Liver (tissue), 8 donors: ENCODE measurements at regions not wholly inside any gene's neighbourhood (a gene's known extent, or its start where the extent isn't known, plus 50 kb on each side); places are given as distances from the start of the nearest gene placed in this dataset.

Experiments used
- DNase-seq: peaks from one replicate; pipeline ENCODE4 v3.0.0-alpha.2; 2017; ENCODE audit warnings: low spot score
- H3K27ac ChIP-seq, 2 donors: one replicate each; pipeline ENCODE4 v1.7.0; 2013; ENCODE audit warnings: inconsistent platforms in 2 of 2, low read length in 2 of 2, control low read depth in 1 of 2, low read depth in 1 of 2, mild to moderate bottlenecking in 1 of 2
- H3K27me3 ChIP-seq, 4 donors: one replicate each; pipeline versions ENCODE4 v1.6.1 to v1.7.0; 2013; ENCODE audit warnings: low read length in 3 of 4, inconsistent platforms in 1 of 4, mild to moderate bottlenecking in 1 of 4, moderate library complexity in 1 of 4; ENCODE audit not compliant: control insufficient read depth in 4 of 4, insufficient read depth in 4 of 4
- H3K36me3 ChIP-seq, 4 donors: one replicate each; pipeline versions ENCODE4 v1.6.1 to v1.7.0; 2013; ENCODE audit warnings: low read length in 3 of 4, mild to moderate bottlenecking in 3 of 4, low read depth in 1 of 4, moderate library complexity in 1 of 4; ENCODE audit not compliant: control insufficient read depth in 4 of 4, insufficient read depth in 3 of 4
- H3K4me1 ChIP-seq, 4 donors: one replicate each; pipeline versions ENCODE4 v1.6.1 to v1.7.0; 2013; ENCODE audit warnings: low read length in 3 of 4, mild to moderate bottlenecking in 3 of 4, moderate library complexity in 1 of 4; ENCODE audit not compliant: control insufficient read depth in 4 of 4, insufficient read depth in 4 of 4
- H3K4me3 ChIP-seq, 3 donors: one replicate each; pipeline versions ENCODE4 v1.6.1 to v1.7.0; 2013; ENCODE audit warnings: low read length in 3 of 3, control low read depth in 1 of 3, low read depth in 1 of 3, mild to moderate bottlenecking in 1 of 3
- H3K9ac ChIP-seq, 2 donors: one replicate each; pipeline ENCODE4 v1.7.0; 2013; ENCODE audit warnings: low read length in 2 of 2, mild to moderate bottlenecking in 2 of 2, moderate library complexity in 2 of 2, control low read depth in 1 of 2, low read depth in 1 of 2
- H3K9me3 ChIP-seq, 4 donors: one replicate each; pipeline versions ENCODE4 v1.6.1 to v1.7.0; 2013; ENCODE audit warnings: low read length in 3 of 4; ENCODE audit not compliant: control insufficient read depth in 4 of 4
- EGR1 ChIP-seq, 2 donors: IDR thresholded peaks; 2 replicates each; pipeline ENCODE4 v1.6.1; 2016 to 2018; ENCODE audit warnings: antibody characterized with exemption in 2 of 2, low read depth in 2 of 2
- FOXA1 ChIP-seq: IDR thresholded peaks from 2 replicates; pipeline ENCODE4 v1.6.1; 2016; ENCODE audit warnings: antibody characterized with exemption
- FOXA2 ChIP-seq: IDR thresholded peaks from 2 replicates; pipeline ENCODE4 v1.6.1; 2016; ENCODE audit warnings: antibody characterized with exemption
- GABPA ChIP-seq, 2 donors: IDR thresholded peaks in 1 of 2; conservative IDR thresholded peaks in 1 of 2; 2 replicates each; pipeline ENCODE4 v1.6.1; 2016; ENCODE audit warnings: antibody characterized with exemption in 2 of 2, mild to moderate bottlenecking in 1 of 2, moderate library complexity in 1 of 2
- HNF4A ChIP-seq, 2 donors: conservative IDR thresholded peaks; 2 replicates each; pipeline ENCODE4 v1.6.1; 2016; ENCODE audit warnings: antibody characterized with exemption in 2 of 2, mild to moderate bottlenecking in 2 of 2
- HNF4G ChIP-seq: IDR thresholded peaks from 2 replicates; pipeline ENCODE4 v1.6.1; 2016; ENCODE audit warnings: antibody characterized with exemption
- JUND ChIP-seq, 2 donors: IDR thresholded peaks; 2 replicates each; pipeline ENCODE4 v1.6.1; 2016; ENCODE audit warnings: antibody characterized with exemption in 2 of 2
- NR2F2 ChIP-seq: IDR thresholded peaks from 2 replicates; pipeline ENCODE4 v1.6.1; 2016; ENCODE audit warnings: antibody characterized with exemption
- RAD21 ChIP-seq, 2 donors: IDR thresholded peaks; 2 replicates each; pipeline ENCODE4 v1.6.1; 2016; ENCODE audit warnings: antibody characterized with exemption in 2 of 2, mild to moderate bottlenecking in 2 of 2
- RXRA ChIP-seq, 2 donors: IDR thresholded peaks; 2 replicates each; pipeline ENCODE4 v1.6.1; 2017 to 2018; ENCODE audit warnings: antibody characterized with exemption in 2 of 2, mild to moderate bottlenecking in 1 of 2
- SP1 ChIP-seq: IDR thresholded peaks from 2 replicates; pipeline ENCODE4 v1.6.1; 2018; ENCODE audit warnings: antibody characterized with exemption, mild to moderate bottlenecking
- TAF1 ChIP-seq: conservative IDR thresholded peaks from 2 replicates; pipeline ENCODE4 v1.6.1; 2016; ENCODE audit warnings: antibody characterized with exemption, mild to moderate bottlenecking
- YY1 ChIP-seq: IDR thresholded peaks from 2 replicates; pipeline ENCODE4 v1.6.1; 2016; ENCODE audit warnings: antibody characterized with exemption, mild to moderate bottlenecking
- WGBS: extraction: QIAGEN DNeasy Blood & Tissue Kit; methylation state at CpG from one replicate; pipeline ENCODE4 v1.1.7; 2013; 5-methylcytosine and 5-hydroxymethylcytosine counted together
- TF ChIP-seq, protein P1 (sequence below): IDR thresholded peaks from 2 replicates; pipeline ENCODE4 v1.6.1; 2016; ENCODE audit warnings: antibody characterized with exemption
- TF ChIP-seq, protein P2 (sequence below): IDR thresholded peaks from 2 replicates; pipeline ENCODE4 v1.6.1; 2016; ENCODE audit warnings: antibody characterized with exemption
- TF ChIP-seq, protein P3 (sequence below): IDR thresholded peaks from 2 replicates; pipeline ENCODE4 v1.6.1; 2016; ENCODE audit warnings: antibody characterized with exemption
- TF ChIP-seq, protein P4 (sequence below): IDR thresholded peaks from 2 replicates; pipeline ENCODE4 v1.6.1; 2016; ENCODE audit warnings: antibody characterized with exemption, mild to moderate bottlenecking
- TF ChIP-seq, protein P5 (sequence below): fragments of 150-350 bp; IDR thresholded peaks from 2 replicates; pipeline ENCODE4 v1.5.1; 2017; ENCODE audit warnings: improper control_type of control experiment, low read depth, low read length; ENCODE audit not compliant: missing input control
- donor health status: healthy.
- donor health status: healthy.
- donor health status: healthy.
- donor health status: healthy.
- donor health status: healthy.

DNA sequence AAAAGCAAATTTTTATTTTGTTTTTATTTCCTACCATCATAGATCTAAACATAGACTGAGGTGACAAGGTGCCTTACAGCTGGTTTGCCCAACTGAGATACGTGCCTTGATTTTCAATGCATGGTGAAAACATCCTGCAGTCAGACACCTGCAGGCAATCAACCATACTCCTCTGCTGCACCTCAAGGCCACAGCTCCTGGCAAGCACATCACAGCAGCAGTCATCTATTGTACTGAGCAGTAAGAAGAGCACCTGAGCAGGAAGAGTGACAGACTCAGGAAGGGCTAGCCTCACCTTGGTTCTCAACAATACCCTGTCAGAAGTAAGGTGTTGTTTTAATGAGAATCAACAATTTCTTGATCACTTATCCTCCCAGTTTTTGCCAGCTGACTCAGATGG is 1206.8 kb upstream of the NRXN1 start:
- TF ChIP-seq RAD21 (IDR thresholded peaks at IDR 0.05) = no peak
- TF ChIP-seq JUND (IDR thresholded peaks at IDR 0.05) = no peak
- no peak for TF ChIP-seq GABPA (IDR thresholded peaks at IDR 0.05 in 1 of 2, conservative IDR thresholded peaks at IDR 0.05 in 1 of 2)
- TF ChIP-seq FOXA1 = no peak
- no peak for TF ChIP-seq YY1

DNA sequence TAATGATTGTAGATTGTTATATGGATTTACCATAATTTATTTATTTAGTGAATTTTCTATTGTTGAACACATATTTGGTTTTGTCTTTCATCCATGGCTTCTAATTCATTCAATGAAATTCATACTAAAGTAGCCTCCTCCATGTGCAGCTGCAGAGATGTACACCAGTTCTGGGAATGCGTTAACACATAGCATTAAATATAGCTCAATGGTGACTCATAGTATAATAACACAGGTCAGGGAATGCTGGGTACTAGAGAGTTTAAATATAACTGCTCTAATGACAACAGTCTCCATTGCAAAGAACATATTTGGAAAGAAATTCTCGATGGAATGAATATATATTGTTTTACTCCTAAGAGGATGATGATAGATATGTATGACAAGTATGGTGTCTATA is 1190.2 kb upstream of the NRXN1 start:
- H3K27me3 ChIP-seq = no peaks in the 10 kb centered on the region
- H3K4me3 ChIP-seq = no peak overlapping the region
- H3K9me3 ChIP-seq = no peaks in the 10 kb centered on the region
- 75% methylated on average over 2 of the region's 2 CpGs for WGBS
- H3K36me3 ChIP-seq = no peaks in the 10 kb centered on the region
- H3K27ac ChIP-seq = no peak overlapping the region
- TF ChIP-seq SP1 (no peak), JUND (IDR thresholded peaks at IDR 0.05) (no peak), EGR1 (IDR thresholded peaks at IDR 0.05; ENCODE audit: low read depth in 2 of 2) (no peak), RXRA (IDR thresholded peaks at IDR 0.05) (no peak), TAF1 (no peak), FOXA1 (no peak), RAD21 (IDR thresholded peaks at IDR 0.05) (no peak), GABPA (IDR thresholded peaks at IDR 0.05 in 1 of 2, conservative IDR thresholded peaks at IDR 0.05 in 1 of 2) (no peak), NR2F2 (no peak), YY1 (no peak), FOXA2 (no peak), HNF4A (conservative IDR thresholded peaks at IDR 0.05) (no peak), HNF4G (no peak)
- TF ChIP-seq, protein P1, sequence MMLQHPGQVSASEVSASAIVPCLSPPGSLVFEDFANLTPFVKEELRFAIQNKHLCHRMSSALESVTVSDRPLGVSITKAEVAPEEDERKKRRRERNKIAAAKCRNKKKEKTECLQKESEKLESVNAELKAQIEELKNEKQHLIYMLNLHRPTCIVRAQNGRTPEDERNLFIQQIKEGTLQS = no peak
- TF ChIP-seq, protein P2, sequence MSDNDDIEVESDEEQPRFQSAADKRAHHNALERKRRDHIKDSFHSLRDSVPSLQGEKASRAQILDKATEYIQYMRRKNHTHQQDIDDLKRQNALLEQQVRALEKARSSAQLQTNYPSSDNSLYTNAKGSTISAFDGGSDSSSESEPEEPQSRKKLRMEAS = no peak
- TF ChIP-seq, protein P3, sequence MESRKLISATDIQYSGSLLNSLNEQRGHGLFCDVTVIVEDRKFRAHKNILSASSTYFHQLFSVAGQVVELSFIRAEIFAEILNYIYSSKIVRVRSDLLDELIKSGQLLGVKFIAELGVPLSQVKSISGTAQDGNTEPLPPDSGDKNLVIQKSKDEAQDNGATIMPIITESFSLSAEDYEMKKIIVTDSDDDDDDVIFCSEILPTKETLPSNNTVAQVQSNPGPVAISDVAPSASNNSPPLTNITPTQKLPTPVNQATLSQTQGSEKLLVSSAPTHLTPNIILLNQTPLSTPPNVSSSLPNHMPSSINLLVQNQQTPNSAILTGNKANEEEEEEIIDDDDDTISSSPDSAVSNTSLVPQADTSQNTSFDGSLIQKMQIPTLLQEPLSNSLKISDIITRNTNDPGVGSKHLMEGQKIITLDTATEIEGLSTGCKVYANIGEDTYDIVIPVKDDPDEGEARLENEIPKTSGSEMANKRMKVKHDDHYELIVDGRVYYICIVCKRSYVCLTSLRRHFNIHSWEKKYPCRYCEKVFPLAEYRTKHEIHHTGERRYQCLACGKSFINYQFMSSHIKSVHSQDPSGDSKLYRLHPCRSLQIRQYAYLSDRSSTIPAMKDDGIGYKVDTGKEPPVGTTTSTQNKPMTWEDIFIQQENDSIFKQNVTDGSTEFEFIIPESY = no peak
- TF ChIP-seq, protein P4, sequence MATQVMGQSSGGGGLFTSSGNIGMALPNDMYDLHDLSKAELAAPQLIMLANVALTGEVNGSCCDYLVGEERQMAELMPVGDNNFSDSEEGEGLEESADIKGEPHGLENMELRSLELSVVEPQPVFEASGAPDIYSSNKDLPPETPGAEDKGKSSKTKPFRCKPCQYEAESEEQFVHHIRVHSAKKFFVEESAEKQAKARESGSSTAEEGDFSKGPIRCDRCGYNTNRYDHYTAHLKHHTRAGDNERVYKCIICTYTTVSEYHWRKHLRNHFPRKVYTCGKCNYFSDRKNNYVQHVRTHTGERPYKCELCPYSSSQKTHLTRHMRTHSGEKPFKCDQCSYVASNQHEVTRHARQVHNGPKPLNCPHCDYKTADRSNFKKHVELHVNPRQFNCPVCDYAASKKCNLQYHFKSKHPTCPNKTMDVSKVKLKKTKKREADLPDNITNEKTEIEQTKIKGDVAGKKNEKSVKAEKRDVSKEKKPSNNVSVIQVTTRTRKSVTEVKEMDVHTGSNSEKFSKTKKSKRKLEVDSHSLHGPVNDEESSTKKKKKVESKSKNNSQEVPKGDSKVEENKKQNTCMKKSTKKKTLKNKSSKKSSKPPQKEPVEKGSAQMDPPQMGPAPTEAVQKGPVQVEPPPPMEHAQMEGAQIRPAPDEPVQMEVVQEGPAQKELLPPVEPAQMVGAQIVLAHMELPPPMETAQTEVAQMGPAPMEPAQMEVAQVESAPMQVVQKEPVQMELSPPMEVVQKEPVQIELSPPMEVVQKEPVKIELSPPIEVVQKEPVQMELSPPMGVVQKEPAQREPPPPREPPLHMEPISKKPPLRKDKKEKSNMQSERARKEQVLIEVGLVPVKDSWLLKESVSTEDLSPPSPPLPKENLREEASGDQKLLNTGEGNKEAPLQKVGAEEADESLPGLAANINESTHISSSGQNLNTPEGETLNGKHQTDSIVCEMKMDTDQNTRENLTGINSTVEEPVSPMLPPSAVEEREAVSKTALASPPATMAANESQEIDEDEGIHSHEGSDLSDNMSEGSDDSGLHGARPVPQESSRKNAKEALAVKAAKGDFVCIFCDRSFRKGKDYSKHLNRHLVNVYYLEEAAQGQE = no peak
- TF ChIP-seq, protein P5, sequence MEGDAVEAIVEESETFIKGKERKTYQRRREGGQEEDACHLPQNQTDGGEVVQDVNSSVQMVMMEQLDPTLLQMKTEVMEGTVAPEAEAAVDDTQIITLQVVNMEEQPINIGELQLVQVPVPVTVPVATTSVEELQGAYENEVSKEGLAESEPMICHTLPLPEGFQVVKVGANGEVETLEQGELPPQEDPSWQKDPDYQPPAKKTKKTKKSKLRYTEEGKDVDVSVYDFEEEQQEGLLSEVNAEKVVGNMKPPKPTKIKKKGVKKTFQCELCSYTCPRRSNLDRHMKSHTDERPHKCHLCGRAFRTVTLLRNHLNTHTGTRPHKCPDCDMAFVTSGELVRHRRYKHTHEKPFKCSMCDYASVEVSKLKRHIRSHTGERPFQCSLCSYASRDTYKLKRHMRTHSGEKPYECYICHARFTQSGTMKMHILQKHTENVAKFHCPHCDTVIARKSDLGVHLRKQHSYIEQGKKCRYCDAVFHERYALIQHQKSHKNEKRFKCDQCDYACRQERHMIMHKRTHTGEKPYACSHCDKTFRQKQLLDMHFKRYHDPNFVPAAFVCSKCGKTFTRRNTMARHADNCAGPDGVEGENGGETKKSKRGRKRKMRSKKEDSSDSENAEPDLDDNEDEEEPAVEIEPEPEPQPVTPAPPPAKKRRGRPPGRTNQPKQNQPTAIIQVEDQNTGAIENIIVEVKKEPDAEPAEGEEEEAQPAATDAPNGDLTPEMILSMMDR = no peak
- H3K9ac ChIP-seq = no peak overlapping the region
- DNase-seq = no peak
- H3K4me1 ChIP-seq = no peaks in the 10 kb centered on the region

More for the DNA sequence above, 1206.8 kb upstream of the NRXN1 start:
- WGBS = 74% methylated on average over 1 of the region's 1 CpG
- no peaks in the 10 kb centered on the region for H3K4me1 ChIP-seq
- peaks cover 0 to 5% (median 0%) of the 10 kb centered on the region in 4 donors for H3K27me3 ChIP-seq
- H3K27ac ChIP-seq = no peak overlapping the region
- no peak overlapping the region for H3K9ac ChIP-seq
- DNase-seq = no peak
- no peaks in the 10 kb centered on the region for H3K9me3 ChIP-seq
- H3K4me3 ChIP-seq = no peak overlapping the region
- H3K36me3 ChIP-seq = no peaks in the 10 kb centered on the region
